ENCODE measurements at regions not wholly inside any gene's neighbourhood (a gene's known extent, or its start where the extent isn't known, plus 50 kb on each side); places are given as distances from the start of the nearest gene placed in this dataset.

DNA sequence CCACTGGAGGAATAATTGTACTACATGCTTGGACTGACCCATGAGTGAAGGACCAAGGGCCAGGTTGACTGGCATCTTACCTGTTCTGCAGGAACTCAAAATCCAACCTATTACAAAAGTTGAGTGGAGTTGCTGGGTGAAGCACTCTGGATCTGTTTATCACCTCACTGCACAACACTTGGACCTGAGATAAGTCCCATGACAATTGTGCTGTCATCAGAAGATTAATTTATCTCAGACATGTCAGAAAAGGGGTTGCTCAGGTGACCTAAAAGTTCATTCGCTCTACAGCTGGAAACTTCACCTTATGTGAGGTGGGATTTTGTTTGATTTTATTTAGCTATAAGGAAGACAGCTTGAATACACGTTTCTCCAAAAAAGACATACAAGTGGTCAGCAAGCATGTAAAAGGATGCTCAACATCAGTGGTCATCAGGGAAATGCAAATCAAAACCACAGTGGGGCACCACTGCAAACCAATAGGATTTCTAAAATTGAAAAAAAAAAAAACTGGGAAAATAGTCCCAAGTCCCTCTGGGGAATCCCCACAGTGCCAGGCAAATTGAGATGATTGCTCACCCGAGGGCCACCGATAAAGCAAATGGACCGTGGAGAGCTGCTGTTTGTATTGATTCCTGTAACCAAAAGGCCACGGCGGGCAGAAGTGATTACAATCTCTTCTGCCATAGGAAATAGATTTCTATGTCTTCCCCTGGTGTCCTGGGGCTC, 65.8 kb upstream of the SLC35F5 start:
- TF ChIP-seq, protein P1, sequence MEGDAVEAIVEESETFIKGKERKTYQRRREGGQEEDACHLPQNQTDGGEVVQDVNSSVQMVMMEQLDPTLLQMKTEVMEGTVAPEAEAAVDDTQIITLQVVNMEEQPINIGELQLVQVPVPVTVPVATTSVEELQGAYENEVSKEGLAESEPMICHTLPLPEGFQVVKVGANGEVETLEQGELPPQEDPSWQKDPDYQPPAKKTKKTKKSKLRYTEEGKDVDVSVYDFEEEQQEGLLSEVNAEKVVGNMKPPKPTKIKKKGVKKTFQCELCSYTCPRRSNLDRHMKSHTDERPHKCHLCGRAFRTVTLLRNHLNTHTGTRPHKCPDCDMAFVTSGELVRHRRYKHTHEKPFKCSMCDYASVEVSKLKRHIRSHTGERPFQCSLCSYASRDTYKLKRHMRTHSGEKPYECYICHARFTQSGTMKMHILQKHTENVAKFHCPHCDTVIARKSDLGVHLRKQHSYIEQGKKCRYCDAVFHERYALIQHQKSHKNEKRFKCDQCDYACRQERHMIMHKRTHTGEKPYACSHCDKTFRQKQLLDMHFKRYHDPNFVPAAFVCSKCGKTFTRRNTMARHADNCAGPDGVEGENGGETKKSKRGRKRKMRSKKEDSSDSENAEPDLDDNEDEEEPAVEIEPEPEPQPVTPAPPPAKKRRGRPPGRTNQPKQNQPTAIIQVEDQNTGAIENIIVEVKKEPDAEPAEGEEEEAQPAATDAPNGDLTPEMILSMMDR (conservative IDR thresholded peaks at IDR 0.05; ENCODE audit: low read depth in 2 of 2): no peak
- TF ChIP-seq, protein P2, sequence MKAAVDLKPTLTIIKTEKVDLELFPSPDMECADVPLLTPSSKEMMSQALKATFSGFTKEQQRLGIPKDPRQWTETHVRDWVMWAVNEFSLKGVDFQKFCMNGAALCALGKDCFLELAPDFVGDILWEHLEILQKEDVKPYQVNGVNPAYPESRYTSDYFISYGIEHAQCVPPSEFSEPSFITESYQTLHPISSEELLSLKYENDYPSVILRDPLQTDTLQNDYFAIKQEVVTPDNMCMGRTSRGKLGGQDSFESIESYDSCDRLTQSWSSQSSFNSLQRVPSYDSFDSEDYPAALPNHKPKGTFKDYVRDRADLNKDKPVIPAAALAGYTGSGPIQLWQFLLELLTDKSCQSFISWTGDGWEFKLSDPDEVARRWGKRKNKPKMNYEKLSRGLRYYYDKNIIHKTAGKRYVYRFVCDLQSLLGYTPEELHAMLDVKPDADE (IDR thresholded peaks at IDR 0.05): no peak
- no peak for TF ChIP-seq ZNF331 (CRISPR knock-in tag; IDR thresholded peaks at IDR 0.05; ENCODE audit: low read depth)
- TF ChIP-seq EZH2phosphoT487 (IDR thresholded peaks at IDR 0.05; ENCODE audit: unreplicated experiment): no peak
- TF ChIP-seq NANOG (IDR thresholded peaks at IDR 0.05; ENCODE audit: borderline replicate concordance): no peak
- TF ChIP-seq, protein P3, sequence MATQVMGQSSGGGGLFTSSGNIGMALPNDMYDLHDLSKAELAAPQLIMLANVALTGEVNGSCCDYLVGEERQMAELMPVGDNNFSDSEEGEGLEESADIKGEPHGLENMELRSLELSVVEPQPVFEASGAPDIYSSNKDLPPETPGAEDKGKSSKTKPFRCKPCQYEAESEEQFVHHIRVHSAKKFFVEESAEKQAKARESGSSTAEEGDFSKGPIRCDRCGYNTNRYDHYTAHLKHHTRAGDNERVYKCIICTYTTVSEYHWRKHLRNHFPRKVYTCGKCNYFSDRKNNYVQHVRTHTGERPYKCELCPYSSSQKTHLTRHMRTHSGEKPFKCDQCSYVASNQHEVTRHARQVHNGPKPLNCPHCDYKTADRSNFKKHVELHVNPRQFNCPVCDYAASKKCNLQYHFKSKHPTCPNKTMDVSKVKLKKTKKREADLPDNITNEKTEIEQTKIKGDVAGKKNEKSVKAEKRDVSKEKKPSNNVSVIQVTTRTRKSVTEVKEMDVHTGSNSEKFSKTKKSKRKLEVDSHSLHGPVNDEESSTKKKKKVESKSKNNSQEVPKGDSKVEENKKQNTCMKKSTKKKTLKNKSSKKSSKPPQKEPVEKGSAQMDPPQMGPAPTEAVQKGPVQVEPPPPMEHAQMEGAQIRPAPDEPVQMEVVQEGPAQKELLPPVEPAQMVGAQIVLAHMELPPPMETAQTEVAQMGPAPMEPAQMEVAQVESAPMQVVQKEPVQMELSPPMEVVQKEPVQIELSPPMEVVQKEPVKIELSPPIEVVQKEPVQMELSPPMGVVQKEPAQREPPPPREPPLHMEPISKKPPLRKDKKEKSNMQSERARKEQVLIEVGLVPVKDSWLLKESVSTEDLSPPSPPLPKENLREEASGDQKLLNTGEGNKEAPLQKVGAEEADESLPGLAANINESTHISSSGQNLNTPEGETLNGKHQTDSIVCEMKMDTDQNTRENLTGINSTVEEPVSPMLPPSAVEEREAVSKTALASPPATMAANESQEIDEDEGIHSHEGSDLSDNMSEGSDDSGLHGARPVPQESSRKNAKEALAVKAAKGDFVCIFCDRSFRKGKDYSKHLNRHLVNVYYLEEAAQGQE (IDR thresholded peaks at IDR 0.05; ENCODE audit: unreplicated experiment): no peak
- TF ChIP-seq STAT1 (IDR thresholded peaks at IDR 0.05; ENCODE audit: unreplicated experiment): no peak
- TF ChIP-seq ZNF114 (CRISPR knock-in tag; IDR thresholded peaks at IDR 0.05): no peak
- no peak for TF ChIP-seq EZH2 (IDR thresholded peaks at IDR 0.05; ENCODE audit: low read depth, unreplicated experiment)
- no peak for TF ChIP-seq JUNB (IDR thresholded peaks at IDR 0.05; ENCODE audit: unreplicated experiment)
- TF ChIP-seq, protein P4, sequence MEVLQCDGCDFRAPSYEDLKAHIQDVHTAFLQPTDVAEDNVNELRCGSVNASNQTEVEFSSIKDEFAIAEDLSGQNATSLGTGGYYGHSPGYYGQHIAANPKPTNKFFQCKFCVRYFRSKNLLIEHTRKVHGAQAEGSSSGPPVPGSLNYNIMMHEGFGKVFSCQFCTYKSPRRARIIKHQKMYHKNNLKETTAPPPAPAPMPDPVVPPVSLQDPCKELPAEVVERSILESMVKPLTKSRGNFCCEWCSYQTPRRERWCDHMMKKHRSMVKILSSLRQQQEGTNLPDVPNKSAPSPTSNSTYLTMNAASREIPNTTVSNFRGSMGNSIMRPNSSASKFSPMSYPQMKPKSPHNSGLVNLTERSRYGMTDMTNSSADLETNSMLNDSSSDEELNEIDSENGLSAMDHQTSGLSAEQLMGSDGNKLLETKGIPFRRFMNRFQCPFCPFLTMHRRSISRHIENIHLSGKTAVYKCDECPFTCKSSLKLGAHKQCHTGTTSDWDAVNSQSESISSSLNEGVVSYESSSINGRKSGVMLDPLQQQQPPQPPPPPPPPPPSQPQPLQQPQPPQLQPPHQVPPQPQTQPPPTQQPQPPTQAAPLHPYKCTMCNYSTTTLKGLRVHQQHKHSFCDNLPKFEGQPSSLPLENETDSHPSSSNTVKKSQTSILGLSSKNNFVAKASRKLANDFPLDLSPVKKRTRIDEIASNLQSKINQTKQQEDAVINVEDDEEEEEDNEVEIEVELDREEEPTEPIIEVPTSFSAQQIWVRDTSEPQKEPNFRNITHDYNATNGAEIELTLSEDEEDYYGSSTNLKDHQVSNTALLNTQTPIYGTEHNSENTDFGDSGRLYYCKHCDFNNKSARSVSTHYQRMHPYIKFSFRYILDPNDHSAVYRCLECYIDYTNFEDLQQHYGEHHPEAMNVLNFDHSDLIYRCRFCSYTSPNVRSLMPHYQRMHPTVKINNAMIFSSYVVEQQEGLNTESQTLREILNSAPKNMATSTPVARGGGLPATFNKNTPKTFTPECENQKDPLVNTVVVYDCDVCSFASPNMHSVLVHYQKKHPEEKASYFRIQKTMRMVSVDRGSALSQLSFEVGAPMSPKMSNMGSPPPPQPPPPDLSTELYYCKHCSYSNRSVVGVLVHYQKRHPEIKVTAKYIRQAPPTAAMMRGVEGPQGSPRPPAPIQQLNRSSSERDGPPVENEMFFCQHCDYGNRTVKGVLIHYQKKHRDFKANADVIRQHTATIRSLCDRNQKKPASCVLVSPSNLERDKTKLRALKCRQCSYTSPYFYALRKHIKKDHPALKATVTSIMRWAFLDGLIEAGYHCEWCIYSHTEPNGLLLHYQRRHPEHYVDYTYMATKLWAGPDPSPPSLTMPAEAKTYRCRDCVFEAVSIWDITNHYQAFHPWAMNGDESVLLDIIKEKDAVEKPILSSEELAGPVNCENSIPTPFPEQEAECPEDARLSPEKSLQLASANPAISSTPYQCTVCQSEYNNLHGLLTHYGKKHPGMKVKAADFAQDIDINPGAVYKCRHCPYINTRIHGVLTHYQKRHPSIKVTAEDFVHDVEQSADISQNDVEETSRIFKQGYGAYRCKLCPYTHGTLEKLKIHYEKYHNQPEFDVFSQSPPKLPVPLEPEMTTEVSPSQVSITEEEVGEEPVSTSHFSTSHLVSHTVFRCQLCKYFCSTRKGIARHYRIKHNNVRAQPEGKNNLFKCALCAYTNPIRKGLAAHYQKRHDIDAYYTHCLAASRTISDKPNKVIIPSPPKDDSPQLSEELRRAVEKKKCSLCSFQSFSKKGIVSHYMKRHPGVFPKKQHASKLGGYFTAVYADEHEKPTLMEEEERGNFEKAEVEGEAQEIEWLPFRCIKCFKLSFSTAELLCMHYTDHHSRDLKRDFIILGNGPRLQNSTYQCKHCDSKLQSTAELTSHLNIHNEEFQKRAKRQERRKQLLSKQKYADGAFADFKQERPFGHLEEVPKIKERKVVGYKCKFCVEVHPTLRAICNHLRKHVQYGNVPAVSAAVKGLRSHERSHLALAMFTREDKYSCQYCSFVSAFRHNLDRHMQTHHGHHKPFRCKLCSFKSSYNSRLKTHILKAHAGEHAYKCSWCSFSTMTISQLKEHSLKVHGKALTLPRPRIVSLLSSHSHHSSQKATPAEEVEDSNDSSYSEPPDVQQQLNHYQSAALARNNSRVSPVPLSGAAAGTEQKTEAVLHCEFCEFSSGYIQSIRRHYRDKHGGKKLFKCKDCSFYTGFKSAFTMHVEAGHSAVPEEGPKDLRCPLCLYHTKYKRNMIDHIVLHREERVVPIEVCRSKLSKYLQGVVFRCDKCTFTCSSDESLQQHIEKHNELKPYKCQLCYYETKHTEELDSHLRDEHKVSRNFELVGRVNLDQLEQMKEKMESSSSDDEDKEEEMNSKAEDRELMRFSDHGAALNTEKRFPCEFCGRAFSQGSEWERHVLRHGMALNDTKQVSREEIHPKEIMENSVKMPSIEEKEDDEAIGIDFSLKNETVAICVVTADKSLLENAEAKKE (CRISPR knock-in tag; IDR thresholded peaks at IDR 0.05): no peak
- no peak for TF ChIP-seq POLR2AphosphoS5 (IDR thresholded peaks at IDR 0.05; ENCODE audit: low read depth)
- TF ChIP-seq CREB1 (CRISPR knock-in tag; IDR thresholded peaks at IDR 0.05; ENCODE audit: low read depth): no peak
- no peaks in the 10 kb centered on the region for H3F3A ChIP-seq (replicated peaks; ENCODE audit: low read depth)
- H3K27ac Mint-ChIP-seq: no peak overlapping the region
- H3K4me3 ChIP-seq: no peak overlapping the region
- H3K79me2 ChIP-seq (replicated peaks; ENCODE audit: insufficient read depth): no peaks in the 10 kb centered on the region
- no peaks in the 10 kb centered on the region for H3K27me3 Mint-ChIP-seq (ENCODE audit: insufficient read depth, low read depth, poor library complexity)
- H3K4me3 Mint-ChIP-seq: no peak overlapping the region
- no peaks in the 10 kb centered on the region for H3K27me3 ChIP-seq (ENCODE audit: insufficient read depth)
- no peaks in the 10 kb centered on the region for H4K20me1 ChIP-seq (replicated peaks; ENCODE audit: insufficient read depth)
- H3K9me3 Mint-ChIP-seq: no peaks in the 10 kb centered on the region
- H3K9me2 ChIP-seq (ENCODE audit: insufficient read depth): no peaks in the 10 kb centered on the region
- H3K36me3 Mint-ChIP-seq (ENCODE audit: low read depth): no peaks in the 10 kb centered on the region
- peaks cover 19% of the 10 kb centered on the region for H3K4me1 Mint-ChIP-seq
- H2AFZ ChIP-seq: no peak overlapping the region
- H3K27ac ChIP-seq (ENCODE audit: low read depth): no peak overlapping the region
- ATAC-seq (no peak), DNase-seq (ENCODE audit: low spot score) (no peak)
- no peak overlapping the region for H3K4me2 ChIP-seq
- H3K4me1 ChIP-seq (ENCODE audit: insufficient read depth): peaks cover 11% of the 10 kb centered on the region; the same call in 1 of the 2 replicates
- H3K36me3 ChIP-seq (ENCODE audit: insufficient read depth): no peaks in the 10 kb centered on the region
